B cell (primary cell): ENCODE measurements at regions not wholly inside any gene's neighbourhood (a gene's known extent, or its start where the extent isn't known, plus 50 kb on each side); places are given as distances from the start of the nearest gene placed in this dataset.

Experiments used
- ATAC-seq: fragments of 200-7000 bp; cut with Tn5 transposase; one replicate; pipeline ENCODE4 v1.10.0; 2021; ENCODE audit warnings: low read depth, mild to moderate bottlenecking, moderate number of reproducible peaks, moderate library complexity
- CTCF ChIA-PET: fragments of 350-600 bp; sonication (Branson Sonifier 250); formaldehyde crosslinking; loops from one replicate; lab custom pipeline; 2021; ENCODE audit warnings: antibody characterized with exemption, inconsistent platforms; lab: Charles Lee
- POLR2A ChIA-PET: fragments of 350-600 bp; sonication (Branson Sonifier 250); formaldehyde crosslinking; loops from one replicate; lab custom pipeline; 2021; ENCODE audit warnings: antibody characterized with exemption; lab: Charles Lee
- DNase-seq: peaks from one replicate; pipeline ENCODE4 v3.0.0; 2013
- H2AFZ ChIP-seq: 2 replicates; pipeline ENCODE4 v1.6.1; 2012; ENCODE audit warnings: mild to moderate bottlenecking, low read depth, low read length; ENCODE audit not compliant: insufficient read depth, poor library complexity, severe bottlenecking
- H3K27ac ChIP-seq, 2 donors: 1 replicate in 1 of 2; 2 replicates in 1 of 2; pipeline ENCODE4 v1.5.1; 2012 to 2013; ENCODE audit warnings: low read length in 2 of 2, mild to moderate bottlenecking in 2 of 2, moderate library complexity in 1 of 2
- H3K27me3 ChIP-seq, 4 experiments: fragments of 200-600 bp in 1 of 4; sonication (generic) in 1 of 4; replicated peaks in 1 of 4; 1 replicate in 2 of 4; 2 replicates in 2 of 4; pipeline versions ENCODE4 v1.6.1 to v1.7.0; 2013 to 2016; ENCODE audit warnings: low read length in 3 of 4, mild to moderate bottlenecking in 2 of 4, mixed read lengths in 1 of 4, moderate library complexity in 1 of 4; ENCODE audit not compliant: insufficient read depth in 4 of 4, control insufficient read depth in 3 of 4; ENCODE audit errors: control extremely low read depth in 1 of 4
- H3K36me3 ChIP-seq, 2 experiments: replicated peaks in 1 of 2; 1 replicate in 1 of 2; 2 replicates in 1 of 2; pipeline versions ENCODE4 v1.6.1 to v1.7.1; 2013; ENCODE audit warnings: low read length in 1 of 2; ENCODE audit not compliant: insufficient read depth in 2 of 2, control insufficient read depth in 1 of 2; ENCODE audit errors: control extremely low read depth in 1 of 2, extremely low read depth in 1 of 2
- H3K4me1 ChIP-seq, 2 donors: fragments of 200-600 bp in 1 of 2; sonication (generic) in 1 of 2; 1 replicate in 1 of 2; 2 replicates in 1 of 2; pipeline versions ENCODE4 v1.5.1 to v1.6.1; 2013 to 2017; ENCODE audit warnings: low read length in 2 of 2; ENCODE audit not compliant: control insufficient read depth in 2 of 2, insufficient read depth in 2 of 2
- H3K4me2 ChIP-seq: replicated peaks from 2 replicates; pipeline ENCODE3; 2012; ENCODE audit warnings: mild to moderate bottlenecking, low read depth, low read length; ENCODE audit not compliant: poor library complexity, severe bottlenecking
- H3K4me3 ChIP-seq, 5 experiments: fragments of 200-600 bp in 1 of 5; sonication (generic) in 1 of 5; 1 replicate in 3 of 5; 2 replicates in 2 of 5; pipeline versions ENCODE4 v1.5.1 to v1.7.0; 2011 to 2016; ENCODE audit warnings: low read length in 4 of 5, mild to moderate bottlenecking in 4 of 5, low read depth in 2 of 5, control low read depth in 1 of 5, moderate library complexity in 1 of 5; ENCODE audit not compliant: insufficient read depth in 1 of 5; ENCODE audit errors: control extremely low read depth in 1 of 5, extremely low read depth in 1 of 5
- H3K79me2 ChIP-seq: fragments of 200-600 bp; sonication (generic); one replicate; pipeline ENCODE4 v1.6.0; 2016; ENCODE audit warnings: low read length; ENCODE audit not compliant: control insufficient read depth, insufficient read depth
- H3K9ac ChIP-seq: fragments of 200-600 bp; sonication (generic); 2 replicates; pipeline ENCODE4 v1.6.1; 2017; ENCODE audit warnings: mild to moderate bottlenecking, low read length, moderate library complexity
- H3K9me3 ChIP-seq, 3 donors: one replicate each; pipeline versions ENCODE4 v1.6.1 to v1.7.1; 2013; ENCODE audit warnings: low read length in 2 of 3; ENCODE audit not compliant: control insufficient read depth in 2 of 3, insufficient read depth in 1 of 3; ENCODE audit errors: control extremely low read depth in 1 of 3
- H4K20me1 ChIP-seq: 2 replicates; pipeline ENCODE4 v1.6.0; 2012; ENCODE audit warnings: mild to moderate bottlenecking, low read length; ENCODE audit not compliant: insufficient read depth, control insufficient read depth, poor library complexity, severe bottlenecking
- H3K27ac Mint-ChIP-seq: one replicate; pipeline ENCODE4 v1.8.0; 2021; ENCODE audit warnings: mixed read lengths
- H3K27me3 Mint-ChIP-seq: one replicate; pipeline ENCODE4 v1.8.0; 2021; ENCODE audit warnings: mixed read lengths
- H3K4me1 Mint-ChIP-seq: one replicate; pipeline ENCODE4 v1.8.0; 2021; ENCODE audit warnings: mixed read lengths
- H3K4me3 Mint-ChIP-seq: one replicate; pipeline ENCODE4 v1.8.0; 2021; ENCODE audit warnings: mixed read lengths
- H3K9me3 Mint-ChIP-seq: one replicate; pipeline ENCODE4 v1.8.0; 2022; ENCODE audit warnings: mixed read lengths; ENCODE audit not compliant: insufficient read depth
- CTCF ChIP-seq: fragments of 200-600 bp; IDR thresholded peaks from one replicate; pipeline ENCODE4 v1.8.0; 2022; ENCODE audit warnings: antibody characterized with exemption, mild to moderate bottlenecking
- EZH2 ChIP-seq: IDR thresholded peaks from 2 replicates; pipeline ENCODE4 v1.6.1; 2012; ENCODE audit warnings: borderline replicate concordance, low read depth, mild to moderate bottlenecking, moderate library complexity, low read length; ENCODE audit not compliant: insufficient read depth, poor library complexity, severe bottlenecking
- WGBS: methylation state at CpG from one replicate; pipeline ENCODE4 v1.1.5; 2013; ENCODE audit warnings: missing lambda C conversion rate; ENCODE audit not compliant: insufficient coverage; 5-methylcytosine and 5-hydroxymethylcytosine counted together
- intact Hi-C: fragments of 100-400 bp; cut with micrococcal nuclease; formaldehyde crosslinking; loops from one replicate; pipeline ENCODE4 v1.10.0; 2022

- DNase-seq (no peak), ATAC-seq (no peak)
- Histone ChIP-seq H3K27ac (no peak overlapping the region), H3K79me2 (no peaks in the 10 kb centered on the region), H3K36me3 (no peaks in the 10 kb centered on the region), H3K27me3 (no peaks in the 10 kb centered on the region), H3K9me3 (no peaks in the 10 kb centered on the region), H4K20me1 (no peaks in the 10 kb centered on the region), H3K4me3 (no peak overlapping the region), H3K9ac (no peak overlapping the region), H3K4me2 (no peak overlapping the region), H3K4me1 (no peaks in the 10 kb centered on the region), H2AFZ (no peak overlapping the region)
- H3K9me3 Mint-ChIP-seq, result no peaks in the 10 kb centered on the region
- intact Hi-C loops, result no loop called here
- no peaks in the 10 kb centered on the region for H3K4me1 Mint-ChIP-seq
- TF ChIP-seq CTCF (no peak), EZH2 (no peak)
- CTCF ChIA-PET, result no interaction called here
- no peak overlapping the region for H3K4me3 Mint-ChIP-seq
- POLR2A ChIA-PET, result no interaction called here
- WGBS, result 100% methylated on average over 1 of the region's 2 CpGs
- no peaks in the 10 kb centered on the region for H3K27me3 Mint-ChIP-seq
- no peak overlapping the region for H3K27ac Mint-ChIP-seq
Observed at GRCh38 chrX:97691901-97692455, 808.3 kb downstream of the RPA4 start.

GRCh38 chrX:97692575-97692974 is 808.9 kb downstream of the RPA4 start:
- Histone ChIP-seq H3K27me3 (no peaks in the 10 kb centered on the region), H3K4me2 (no peak overlapping the region), H3K9ac (no peak overlapping the region), H3K4me3 (no peak overlapping the region), H3K36me3 (no peaks in the 10 kb centered on the region), H3K79me2 (no peaks in the 10 kb centered on the region), H2AFZ (no peak overlapping the region), H3K9me3 (no peaks in the 10 kb centered on the region), H3K27ac (no peak overlapping the region), H3K4me1 (no peaks in the 10 kb centered on the region), H4K20me1 (no peaks in the 10 kb centered on the region)
- WGBS, result no CpG with 5 or more reads among the region's 2 CpGs
- DNase-seq (no peak), ATAC-seq (no peak)
- Mint-ChIP-seq H3K4me1 (no peaks in the 10 kb centered on the region), H3K9me3 (no peaks in the 10 kb centered on the region), H3K27ac (no peak overlapping the region), H3K4me3 (no peak overlapping the region), H3K27me3 (no peaks in the 10 kb centered on the region)
- ChIA-PET CTCF (no interaction called here), POLR2A (no interaction called here)
- TF ChIP-seq CTCF (no peak), EZH2 (no peak)
- intact Hi-C loops, result no loop called here
